ENCODE measurements at regions not wholly inside any gene's neighbourhood (a gene's known extent, or its start where the extent isn't known, plus 50 kb on each side); places are given as distances from the start of the nearest gene placed in this dataset.

GRCh38 chr3:44106756-44107155, 134.9 kb upstream of the TOPAZ1 start:
- no peaks in the 10 kb centered on the region for H3K9me3 ChIP-seq (ENCODE audit: control insufficient read depth in 4 of 4, insufficient read depth in 3 of 4, low read length in 3 of 4)
- ATAC-seq (ENCODE audit: insufficient read depth, low FRiP score) (no peak), DNase-seq (peak in 2 of 3 donors; percentile 28 to 64)
- TF ChIP-seq CTCF (IDR thresholded peaks at IDR 0.05; ENCODE audit: control extremely low read depth, extremely low read depth) = no peak
- no peak overlapping the region for H3K27ac ChIP-seq (ENCODE audit: low read depth in 1 of 2, low read length in 1 of 2)
- no peaks in the 10 kb centered on the region for H3K36me3 ChIP-seq (ENCODE audit: control insufficient read depth in 4 of 4, insufficient read depth in 4 of 4, low read length in 4 of 4)
- peaks cover 0 to 12% (median 0%) of the 10 kb centered on the region in 5 donors for H3K4me1 ChIP-seq (ENCODE audit: control insufficient read depth in 5 of 5, insufficient read depth in 5 of 5, low read length in 5 of 5)
- 45 to 63% methylated on average over 6 of the region's 6 CpGs for WGBS, 2 donors
- no peak overlapping the region for H3K4me3 ChIP-seq
- no peak overlapping the region for H3K9ac ChIP-seq (ENCODE audit: insufficient read depth in 1 of 2, low read length in 2 of 2)
- H3K27me3 ChIP-seq (ENCODE audit: control insufficient read depth in 3 of 3, insufficient read depth in 3 of 3, low read length in 2 of 3) = no peaks in the 10 kb centered on the region

GRCh38 chr3:44108481-44108880, 133.2 kb upstream of the TOPAZ1 start:
- no peak for TF ChIP-seq CTCF (IDR thresholded peaks at IDR 0.05; ENCODE audit: control extremely low read depth, extremely low read depth)
- Histone ChIP-seq H3K4me1 (ENCODE audit: control insufficient read depth in 5 of 5, insufficient read depth in 5 of 5, low read length in 5 of 5) (peaks cover 0 to 12% (median 0%) of the 10 kb centered on the region in 5 donors), H3K27me3 (ENCODE audit: control insufficient read depth in 3 of 3, insufficient read depth in 3 of 3, low read length in 2 of 3) (no peaks in the 10 kb centered on the region), H3K9ac (ENCODE audit: insufficient read depth in 1 of 2, low read length in 2 of 2) (no peak overlapping the region), H3K36me3 (ENCODE audit: control insufficient read depth in 4 of 4, insufficient read depth in 4 of 4, low read length in 4 of 4) (no peaks in the 10 kb centered on the region), H3K4me3 (no peak overlapping the region), H3K9me3 (ENCODE audit: control insufficient read depth in 4 of 4, insufficient read depth in 3 of 4, low read length in 3 of 4) (no peaks in the 10 kb centered on the region), H3K27ac (ENCODE audit: low read depth in 1 of 2, low read length in 1 of 2) (no peak overlapping the region)
- ATAC-seq (ENCODE audit: insufficient read depth, low FRiP score) (no peak), DNase-seq (peak in 1 of 3 donors; percentile 7)
- 89 to 97% methylated on average over 3 of the region's 3 CpGs for WGBS, 2 donors

GRCh38 chr3:44109771-44110361, 131.8 kb upstream of the TOPAZ1 start:
- WGBS, 2 donors = 88 to 90% methylated on average over 7 of the region's 7 CpGs
- no peaks in the 10 kb centered on the region for H3K27me3 ChIP-seq (ENCODE audit: control insufficient read depth in 3 of 3, insufficient read depth in 3 of 3, low read length in 2 of 3)
- no peaks in the 10 kb centered on the region for H3K9me3 ChIP-seq (ENCODE audit: control insufficient read depth in 4 of 4, insufficient read depth in 3 of 4, low read length in 3 of 4)
- no peak overlapping the region for H3K9ac ChIP-seq (ENCODE audit: insufficient read depth in 1 of 2, low read length in 2 of 2)
- peaks cover 0 to 12% (median 0%) of the 10 kb centered on the region in 5 donors for H3K4me1 ChIP-seq (ENCODE audit: control insufficient read depth in 5 of 5, insufficient read depth in 5 of 5, low read length in 5 of 5)
- ATAC-seq (ENCODE audit: insufficient read depth, low FRiP score) = no peak
- H3K4me3 ChIP-seq = no peak overlapping the region
- no peak for DNase-seq
- no peak for TF ChIP-seq CTCF (IDR thresholded peaks at IDR 0.05; ENCODE audit: control extremely low read depth, extremely low read depth)
- no peaks in the 10 kb centered on the region for H3K36me3 ChIP-seq (ENCODE audit: control insufficient read depth in 4 of 4, insufficient read depth in 4 of 4, low read length in 4 of 4)
- no peak overlapping the region for H3K27ac ChIP-seq (ENCODE audit: low read depth in 1 of 2, low read length in 1 of 2)

- WGBS, 2 donors = 64 to 78% methylated on average over 9 of the region's 9 CpGs
- Histone ChIP-seq H3K9ac (ENCODE audit: insufficient read depth in 1 of 2, low read length in 2 of 2) (no peak overlapping the region), H3K4me1 (ENCODE audit: control insufficient read depth in 5 of 5, insufficient read depth in 5 of 5, low read length in 5 of 5) (peaks cover 0 to 12% (median 0%) of the 10 kb centered on the region in 5 donors), H3K4me3 (no peak overlapping the region), H3K9me3 (ENCODE audit: control insufficient read depth in 4 of 4, insufficient read depth in 3 of 4, low read length in 3 of 4) (no peaks in the 10 kb centered on the region), H3K36me3 (ENCODE audit: control insufficient read depth in 4 of 4, insufficient read depth in 4 of 4, low read length in 4 of 4) (no peaks in the 10 kb centered on the region), H3K27me3 (ENCODE audit: control insufficient read depth in 3 of 3, insufficient read depth in 3 of 3, low read length in 2 of 3) (no peaks in the 10 kb centered on the region), H3K27ac (ENCODE audit: low read depth in 1 of 2, low read length in 1 of 2) (no peak overlapping the region)
- ATAC-seq (ENCODE audit: insufficient read depth, low FRiP score) (no peak), DNase-seq (peak in 1 of 3 donors; percentile 17)
- TF ChIP-seq CTCF (IDR thresholded peaks at IDR 0.05; ENCODE audit: control extremely low read depth, extremely low read depth) = no peak
Observed at GRCh38 chr3:44110648-44111047, 131.0 kb upstream of the TOPAZ1 start.

Data from lung (tissue), 11 donors.